Ammon's horn (tissue), 1 donor: ENCODE measurements at regions not wholly inside any gene's neighbourhood (a gene's known extent, or its start where the extent isn't known, plus 50 kb on each side); places are given as distances from the start of the nearest gene placed in this dataset.

Experiments used
- DNase-seq: peaks from one replicate; pipeline ENCODE4 v3.0.0-alpha.2; 2016; ENCODE audit warnings: low spot score

DNA sequence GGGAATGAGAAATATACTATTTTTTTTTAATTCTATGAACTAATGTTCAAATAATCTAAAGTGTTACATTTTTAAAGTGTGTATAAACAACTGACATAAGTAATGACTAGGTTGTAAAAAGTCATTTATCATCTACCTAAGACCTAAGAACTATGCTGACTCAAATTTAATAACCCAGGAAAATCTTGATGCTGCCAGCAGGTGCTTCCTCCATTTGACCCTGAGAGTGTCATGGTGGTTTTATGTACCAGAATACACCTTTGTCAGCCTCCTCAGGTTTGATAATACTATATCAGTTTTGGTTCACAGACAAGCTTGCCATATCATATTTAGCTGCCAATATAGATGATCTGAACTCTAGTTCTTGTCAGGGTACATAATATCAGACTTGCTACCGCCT lies 1151.2 kb downstream of the PCDH17 start:
- DNase-seq, result no peak

DNA sequence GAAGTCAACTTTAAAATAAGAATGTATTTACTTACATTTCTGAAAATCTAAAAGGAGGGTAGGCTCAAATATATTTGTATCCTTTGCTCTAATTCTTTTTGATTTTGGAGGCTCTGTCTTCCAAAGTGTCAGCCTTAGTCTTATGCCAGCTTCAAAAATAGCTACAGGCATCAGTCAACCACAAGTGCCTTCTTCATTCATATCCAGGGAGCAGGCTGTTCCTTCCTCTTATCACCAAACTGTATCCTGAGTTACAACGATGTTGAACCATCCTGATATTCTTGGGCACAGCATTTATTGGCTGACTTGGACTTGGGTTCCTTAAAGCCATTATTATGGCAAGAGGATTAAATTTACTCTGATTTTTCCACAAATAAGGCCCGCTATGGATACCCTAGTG lies 1161.3 kb downstream of the PCDH17 start:
- no peak for DNase-seq

DNA sequence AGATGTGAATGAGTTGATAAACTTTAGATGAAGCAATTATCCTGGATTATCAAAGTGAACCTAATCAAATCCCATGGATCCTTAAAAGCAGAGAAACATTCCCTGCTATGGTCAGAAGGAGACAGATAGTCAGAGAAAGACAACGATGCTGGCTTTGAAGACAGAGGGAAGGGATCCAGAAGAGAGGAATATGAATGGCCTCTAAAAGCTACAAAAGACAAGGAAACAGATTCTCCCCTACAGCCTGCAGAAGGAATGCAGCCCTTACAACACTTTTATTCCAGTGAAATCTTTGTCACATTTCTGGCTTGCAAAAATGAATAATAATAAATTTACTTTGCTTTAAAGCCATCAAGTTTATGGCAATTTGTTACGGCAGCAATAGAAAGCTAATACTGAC lies 1164.2 kb downstream of the PCDH17 start:
- DNase-seq, result no peak

DNA sequence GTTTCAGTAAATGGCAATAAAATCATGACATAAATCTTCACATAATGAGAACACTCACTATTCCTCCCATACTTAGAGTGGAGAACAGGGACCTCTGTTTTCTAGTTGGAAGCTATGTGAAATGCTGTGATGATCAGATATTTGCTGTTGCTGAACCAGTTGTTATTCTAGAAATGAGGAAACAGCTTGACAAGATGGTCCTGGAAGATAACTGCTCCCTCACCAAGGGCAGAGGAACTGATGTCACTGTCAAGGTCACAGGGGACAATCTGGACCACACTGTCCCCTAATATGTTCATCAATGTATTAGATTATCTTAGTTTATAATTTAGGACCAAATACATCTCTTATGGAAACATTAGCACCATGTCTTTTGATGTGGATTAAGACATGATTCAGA lies 1173.3 kb downstream of the PCDH17 start:
- DNase-seq, result no peak

DNA sequence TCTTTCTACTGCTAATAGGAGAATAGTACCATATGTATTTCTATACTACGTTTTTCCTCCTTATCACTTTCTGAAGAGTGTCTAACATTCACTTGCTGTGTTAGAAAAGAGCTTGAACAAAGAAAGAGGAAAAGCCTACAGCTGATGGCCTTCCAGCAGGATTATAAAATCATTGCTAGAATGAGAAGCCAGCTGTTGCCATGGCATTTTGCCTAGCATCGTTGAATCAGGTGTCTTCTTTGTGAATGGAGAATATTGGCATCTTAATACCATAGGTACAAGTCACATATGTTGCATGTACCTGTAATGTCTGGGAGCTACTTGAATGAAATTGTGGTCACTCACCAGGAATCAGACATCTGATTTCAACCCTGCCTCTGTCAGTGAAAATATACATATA lies 1174.9 kb downstream of the PCDH17 start:
- DNase-seq, result no peak

DNA sequence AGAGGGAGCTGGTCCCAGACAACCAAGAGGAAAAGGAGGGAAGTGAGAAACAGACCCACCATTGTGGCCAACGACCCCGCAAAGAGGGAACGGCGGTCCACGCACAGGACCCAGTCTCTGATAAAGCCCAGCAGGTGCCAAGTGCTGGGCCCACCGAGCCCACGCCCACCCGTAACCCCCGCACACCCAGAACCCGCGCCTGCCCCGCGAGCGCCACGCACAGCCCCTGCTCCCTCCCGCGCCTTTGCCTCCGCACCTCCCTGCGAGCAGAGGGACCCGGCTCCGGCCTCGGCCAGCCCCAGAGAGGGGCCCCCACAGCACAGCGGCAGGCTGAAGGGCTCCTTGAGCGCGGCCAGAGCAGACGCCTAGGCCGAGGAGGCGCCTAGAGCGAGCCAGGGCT lies 1192.2 kb downstream of the PCDH17 start:
- DNase-seq, result no peak

DNA sequence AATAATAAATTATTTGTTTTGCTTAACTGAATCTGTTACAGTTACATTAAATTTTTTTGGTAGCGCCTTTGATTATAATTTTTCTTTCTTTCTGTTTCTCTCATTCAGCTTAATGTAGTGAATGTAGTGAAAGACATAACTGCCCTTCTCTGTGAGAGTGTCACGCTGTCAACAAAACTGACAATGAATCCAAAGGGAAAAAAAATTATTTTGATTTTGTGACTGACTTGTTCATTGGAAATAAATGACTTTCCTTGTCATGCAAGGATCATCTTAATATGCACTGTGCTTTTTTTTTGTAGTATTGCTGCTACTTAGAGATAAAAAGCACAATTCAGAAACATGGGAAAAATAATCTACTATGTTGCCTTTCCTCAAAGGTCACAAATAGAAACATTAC lies 1196.4 kb downstream of the PCDH17 start:
- DNase-seq, result no peak

DNA sequence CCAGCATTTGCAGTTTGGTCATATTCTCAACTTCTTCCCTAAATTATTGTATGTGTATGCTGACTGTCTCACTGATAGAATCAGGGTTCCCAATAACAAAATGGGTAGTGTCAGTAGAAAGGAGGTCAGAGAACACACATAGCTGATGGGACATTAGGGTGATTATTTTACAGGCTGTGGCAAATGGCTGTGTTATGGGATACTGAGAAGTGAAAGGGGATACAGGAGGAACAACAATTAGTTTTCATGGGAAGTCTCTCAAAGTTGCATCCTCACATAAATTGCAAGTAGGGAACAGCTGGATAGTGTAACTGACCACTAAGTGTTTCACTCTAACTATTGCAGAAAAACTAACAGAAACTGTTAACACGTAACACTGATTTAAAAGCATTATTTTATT lies 1199.3 kb downstream of the PCDH17 start:
- no peak for DNase-seq

DNA sequence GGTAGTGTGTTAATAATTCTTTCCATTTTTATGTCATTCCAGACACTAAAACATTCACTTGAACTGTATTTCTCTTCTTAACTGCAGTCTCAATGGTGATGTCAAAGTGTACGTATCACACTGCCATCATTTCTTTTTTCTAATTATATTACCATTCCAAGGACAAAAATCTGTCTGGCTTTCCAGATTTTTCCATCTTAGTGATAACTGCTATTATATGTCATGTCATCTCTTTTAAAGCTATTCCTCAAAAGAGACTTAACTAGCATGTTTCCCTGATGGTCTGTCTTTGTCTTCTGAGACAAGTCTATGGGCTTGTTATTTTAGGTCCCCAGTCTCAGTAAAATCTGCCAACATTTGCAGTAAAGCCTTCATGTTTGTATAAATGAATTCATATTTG lies 1207.1 kb downstream of the PCDH17 start:
- DNase-seq, result no peak

DNA sequence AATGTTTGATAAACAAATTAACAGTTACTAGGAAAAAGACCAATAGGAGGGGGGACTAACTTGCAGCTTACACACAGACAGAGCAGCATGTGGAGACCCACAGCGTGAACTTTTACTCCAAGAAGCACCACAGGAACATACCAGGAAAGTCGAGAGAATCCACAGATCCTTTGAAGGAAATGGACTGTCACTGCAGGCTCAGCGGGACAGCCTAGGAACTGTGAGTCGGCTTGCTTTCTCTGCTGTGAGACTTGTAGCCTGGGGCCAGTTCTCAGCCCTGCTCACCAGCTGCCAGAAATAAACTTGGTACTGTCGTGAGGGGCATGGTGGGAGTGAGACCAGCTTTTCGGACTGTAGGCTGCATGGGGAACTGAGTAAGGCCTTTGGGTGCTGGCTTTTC lies 1211.5 kb downstream of the PCDH17 start:
- DNase-seq, result no peak

DNA sequence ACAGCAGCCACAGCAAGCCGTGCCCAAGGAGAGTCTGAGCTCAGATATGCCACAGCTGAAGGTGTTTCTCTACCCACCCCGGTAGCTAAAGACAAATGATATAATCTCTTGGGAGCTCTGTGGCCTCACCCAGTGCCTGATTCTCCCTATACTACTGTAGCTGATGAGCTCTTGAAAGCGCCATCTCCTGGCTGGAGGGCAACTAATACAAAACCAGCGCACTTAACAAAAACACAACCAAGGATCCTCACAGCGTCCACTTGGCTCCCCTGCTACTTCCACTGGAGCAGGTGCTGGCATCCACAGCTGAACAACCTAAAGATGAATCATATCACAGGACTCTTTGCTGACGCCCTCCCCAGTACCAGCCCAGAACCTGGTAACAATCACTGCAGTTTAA lies 1212.0 kb downstream of the PCDH17 start:
- DNase-seq, result no peak

DNA sequence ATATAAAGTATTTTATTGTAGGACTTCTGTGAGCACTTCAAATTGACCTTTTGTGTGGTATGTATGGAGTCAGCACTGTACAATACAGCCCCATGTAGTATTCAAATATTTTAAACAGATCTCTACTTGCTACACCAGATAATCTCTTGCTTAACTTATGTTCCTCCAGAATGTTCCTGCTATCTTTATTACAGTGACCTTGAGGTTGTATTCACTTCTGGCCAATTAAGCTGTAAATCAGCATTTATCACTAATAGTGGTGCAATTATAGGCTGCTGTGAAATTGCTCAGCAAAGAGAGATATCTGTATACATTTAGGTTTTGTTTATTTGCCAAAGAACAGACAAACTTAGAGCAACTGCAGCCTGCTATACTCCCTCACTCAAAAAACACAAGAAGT lies 1218.6 kb downstream of the PCDH17 start:
- no peak for DNase-seq

DNA sequence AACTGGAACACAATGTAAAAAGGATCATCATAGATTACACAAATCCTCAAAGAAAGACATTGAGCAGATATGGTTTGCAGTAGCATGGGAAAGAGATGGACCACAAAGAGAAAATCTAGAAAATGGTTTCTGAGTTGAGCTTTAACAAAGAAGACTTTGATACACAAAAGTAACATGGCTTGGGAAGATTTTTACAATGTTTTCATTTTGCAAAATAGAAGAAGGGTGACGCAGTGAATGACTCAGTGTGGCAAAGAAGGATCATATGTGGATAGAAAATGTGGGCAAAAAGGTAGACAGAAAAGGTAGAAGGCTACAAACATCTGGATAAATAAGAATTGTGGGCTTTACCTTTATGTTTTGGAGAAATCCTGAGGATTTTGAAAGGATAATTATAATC lies 1220.5 kb downstream of the PCDH17 start:
- DNase-seq, result no peak

DNA sequence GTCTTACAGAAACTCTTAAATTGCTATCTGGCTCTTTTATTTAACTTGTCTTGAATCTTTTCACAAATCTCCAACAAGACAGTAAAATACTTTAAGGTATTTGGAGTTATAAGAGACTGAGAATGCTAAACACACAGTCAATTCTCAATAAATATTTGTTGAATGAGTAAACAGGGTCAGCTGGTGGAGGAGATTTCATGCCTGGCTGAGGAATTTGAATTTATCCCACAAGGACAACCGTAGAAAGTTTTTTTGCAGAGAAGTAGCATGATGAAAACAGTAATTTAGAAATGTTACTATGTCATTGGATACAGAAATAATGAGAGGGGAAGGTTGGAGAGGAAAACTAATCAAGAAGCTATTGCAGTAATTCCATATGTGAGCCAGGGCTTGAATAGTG lies 1223.7 kb downstream of the PCDH17 start:
- no peak for DNase-seq

DNA sequence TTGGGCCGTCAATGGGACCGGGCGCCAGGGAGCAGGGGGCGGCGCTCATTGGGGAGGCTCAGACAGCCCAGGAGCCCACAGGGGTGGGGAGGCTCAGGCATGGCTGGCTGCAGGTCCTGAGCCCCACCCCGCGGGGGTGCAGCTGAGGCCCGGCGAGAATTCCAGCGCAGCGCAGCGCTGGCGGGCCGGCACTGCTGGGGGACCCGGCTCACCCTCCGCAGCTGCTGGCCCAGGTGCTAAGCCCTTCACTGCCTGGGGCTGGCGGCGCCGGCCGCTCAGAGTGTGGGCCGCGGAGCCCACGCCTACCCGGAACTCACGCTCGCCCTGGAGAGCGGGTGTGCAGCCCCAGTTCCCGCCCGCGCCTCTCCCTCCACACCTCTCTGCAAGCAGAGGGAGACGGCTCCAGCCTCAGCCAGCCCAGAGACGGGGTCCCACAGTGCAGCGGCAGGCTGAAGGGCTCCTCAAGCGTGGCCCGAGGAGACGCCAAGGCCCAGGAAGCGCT lies 1227.4 kb downstream of the PCDH17 start:
- no peak for DNase-seq

DNA sequence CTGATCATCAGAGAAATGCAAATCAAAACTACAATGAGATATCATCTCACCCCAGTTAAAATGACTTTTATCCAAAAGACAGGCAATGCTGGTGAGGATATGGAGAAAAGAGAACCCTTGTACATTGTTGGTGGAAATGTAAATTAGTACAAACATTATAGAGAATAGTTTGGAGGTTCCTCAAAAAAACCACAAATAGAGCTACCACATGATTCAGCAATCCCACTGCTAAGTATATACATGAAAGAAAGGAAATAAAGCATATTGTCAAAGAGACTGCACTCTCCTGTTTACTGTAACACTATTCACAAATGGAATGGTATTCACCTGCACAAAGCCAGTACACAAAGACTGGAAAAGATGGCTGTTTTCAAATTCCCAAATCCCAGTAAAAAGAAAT lies 1233.7 kb downstream of the PCDH17 start:
- no peak for DNase-seq

DNA sequence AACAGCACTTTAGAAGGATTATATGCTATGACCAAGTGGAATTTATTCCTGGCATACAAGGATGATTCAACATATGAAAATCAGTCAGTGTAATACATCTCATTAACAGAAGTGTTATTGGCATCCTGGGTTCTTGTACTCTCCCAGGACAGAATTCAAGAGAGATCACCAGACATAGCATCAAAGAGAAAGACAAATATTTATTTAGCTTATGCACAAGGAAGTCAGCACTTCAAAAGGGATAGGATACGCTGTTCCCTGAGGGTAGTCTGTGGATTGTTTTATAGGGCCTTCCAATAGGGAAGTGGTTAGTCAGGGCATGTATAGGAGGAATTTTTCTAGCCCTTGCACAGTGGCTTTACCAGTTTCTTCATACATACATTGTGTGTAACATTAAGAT lies 1238.0 kb downstream of the PCDH17 start:
- no peak for DNase-seq

DNA sequence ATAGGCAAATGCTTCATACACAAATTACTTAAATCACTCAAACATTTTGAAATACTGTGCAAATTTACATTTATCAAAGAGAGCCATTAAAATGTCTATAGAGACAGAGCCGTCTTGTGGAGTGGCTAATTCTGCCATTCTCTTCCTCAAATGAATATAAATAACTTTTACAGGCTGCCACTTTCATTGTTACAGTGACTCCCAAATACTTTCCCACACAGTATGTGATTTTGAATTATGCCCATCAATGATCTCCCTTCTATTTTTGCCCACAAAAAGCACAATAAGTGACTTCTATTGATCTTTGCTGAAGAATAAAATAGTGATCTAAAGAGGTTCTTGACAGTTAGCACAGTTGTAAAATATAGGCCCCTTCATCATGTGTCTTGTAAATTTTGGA lies 1244.9 kb downstream of the PCDH17 start:
- no peak for DNase-seq

DNA sequence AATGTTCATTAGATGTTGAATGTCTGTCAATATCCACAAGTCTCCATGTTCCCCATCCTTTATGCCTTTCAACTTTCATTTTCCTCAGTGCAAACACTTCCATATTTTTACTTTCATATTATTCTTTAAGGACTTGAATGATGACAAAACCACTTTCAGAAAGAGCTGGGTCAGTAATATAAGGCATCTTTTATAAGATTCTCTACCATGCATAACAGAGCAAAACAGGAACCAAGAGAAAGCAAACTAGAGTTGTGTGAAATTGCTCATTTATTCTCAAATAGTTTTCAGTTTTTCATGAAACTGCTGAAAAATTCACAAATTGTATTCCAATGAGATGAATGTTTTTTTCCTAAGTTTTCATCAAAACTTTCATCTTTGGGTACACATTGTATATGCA lies 1247.6 kb downstream of the PCDH17 start:
- no peak for DNase-seq

DNA sequence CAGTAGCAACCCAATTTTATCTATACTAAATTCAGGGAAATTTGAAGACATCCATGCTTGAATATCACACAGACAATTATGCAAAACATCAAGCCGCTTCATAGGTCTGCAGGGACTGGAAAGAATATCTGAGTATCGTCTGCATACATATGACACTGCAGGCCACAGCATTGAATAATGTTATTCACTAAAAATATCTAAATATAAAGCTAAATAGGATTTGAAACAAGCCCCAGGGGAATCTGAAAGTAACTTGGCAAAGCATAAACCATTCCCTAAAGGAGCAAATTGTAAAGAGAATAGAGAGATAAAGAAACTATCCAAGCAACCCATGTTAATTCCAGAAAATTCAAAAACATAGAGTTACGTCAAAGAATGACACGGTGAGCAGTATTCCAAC lies 1251.0 kb downstream of the PCDH17 start:
- DNase-seq, result no peak

DNA sequence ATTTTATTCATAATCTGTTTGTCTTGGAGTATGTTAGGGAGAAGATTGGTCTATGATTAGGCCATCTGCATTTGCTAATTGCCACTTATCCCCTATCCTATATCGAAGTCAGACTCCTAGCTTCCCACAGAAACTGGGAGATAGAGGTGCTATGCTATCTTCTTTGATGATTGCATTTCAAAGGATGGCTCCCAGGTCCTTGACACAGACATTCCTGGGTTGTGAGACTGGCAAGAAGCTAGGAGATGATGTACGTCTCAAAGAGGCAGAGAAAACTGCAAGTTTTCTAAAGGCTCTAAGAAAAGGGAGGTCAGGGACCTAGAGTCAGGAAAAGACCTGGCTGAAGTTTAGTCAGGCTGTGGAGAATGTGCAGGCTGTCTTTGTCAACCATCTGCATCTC lies 1251.9 kb downstream of the PCDH17 start:
- DNase-seq, result no peak

DNA sequence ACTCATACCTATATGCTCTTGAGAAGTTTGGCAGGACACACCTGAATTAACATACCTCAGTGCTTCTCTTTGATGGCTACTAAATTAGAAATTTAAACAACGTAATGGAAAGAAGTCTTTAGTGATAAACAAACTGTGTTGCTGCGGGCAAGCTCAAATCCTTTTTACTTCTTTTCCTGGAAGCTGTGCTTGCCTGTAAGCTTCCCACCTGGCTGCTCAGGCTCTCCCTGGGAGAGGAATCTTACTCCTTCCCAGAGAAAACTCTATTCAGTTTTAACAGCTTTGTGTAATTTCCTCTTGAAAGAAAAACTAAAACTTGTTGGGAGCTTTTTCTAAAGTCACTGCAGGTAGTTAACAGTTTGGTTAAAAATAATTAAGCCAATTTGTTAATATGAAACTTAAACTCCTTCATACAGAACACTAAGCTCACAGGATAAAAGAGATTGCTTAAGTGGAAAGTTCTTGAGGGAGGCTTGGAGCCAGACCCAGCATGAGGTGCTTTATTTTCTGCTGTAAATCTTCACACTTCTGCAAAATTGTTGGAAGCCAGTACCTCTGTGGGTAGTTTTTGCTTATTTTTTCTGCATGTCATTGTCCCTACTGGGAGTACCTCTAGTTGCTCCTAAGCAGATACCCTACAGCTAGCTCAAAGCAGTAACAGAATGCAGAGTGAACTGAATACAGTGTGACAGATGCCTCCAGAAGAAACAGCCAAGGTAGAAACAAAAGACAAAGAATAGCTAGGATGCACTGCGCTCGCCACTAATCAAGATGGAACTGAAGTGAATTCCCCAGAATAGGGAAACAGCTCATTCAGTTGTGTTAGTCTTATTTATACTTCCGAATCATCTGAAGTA lies 1253.0 kb downstream of the PCDH17 start:
- DNase-seq, result no peak

DNA sequence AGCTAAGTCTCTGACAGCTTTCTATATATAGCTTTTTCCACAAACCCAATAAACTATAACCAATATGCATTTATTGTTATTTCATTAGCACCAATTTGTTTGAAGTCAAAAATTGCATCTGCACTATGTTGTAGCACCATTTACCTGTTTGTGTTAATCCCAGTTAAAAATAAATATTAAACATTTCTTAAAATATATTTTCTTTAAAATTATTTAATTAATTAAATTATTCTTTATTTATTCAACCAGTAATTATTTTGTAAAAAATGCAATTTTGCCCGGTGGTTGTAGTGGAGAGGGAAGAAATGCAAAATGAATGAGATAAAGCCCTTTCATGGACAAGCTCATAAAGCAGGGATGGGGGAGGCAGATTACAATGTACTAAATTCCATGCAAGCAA lies 1257.9 kb downstream of the PCDH17 start:
- no peak for DNase-seq

DNA sequence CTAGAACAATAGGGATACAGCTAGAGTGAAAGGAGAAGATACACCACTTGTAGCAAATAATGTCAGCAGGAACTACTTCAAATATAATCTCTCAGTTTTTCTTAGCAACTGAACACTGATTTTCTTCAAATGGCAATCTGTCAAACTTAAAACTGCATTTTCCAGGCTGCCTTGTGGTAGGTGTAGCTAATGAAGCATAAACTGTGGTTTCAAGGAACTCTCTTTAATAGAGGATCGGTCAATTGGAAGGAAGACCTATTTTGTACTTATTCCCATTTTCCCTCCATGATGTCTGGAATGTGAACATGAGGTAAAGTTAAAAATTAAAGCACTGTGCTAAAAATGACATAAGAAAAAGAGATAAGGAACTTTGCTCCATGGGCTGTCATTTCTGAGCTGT lies 1261.9 kb downstream of the PCDH17 start:
- DNase-seq, result no peak
